ENCODE measurements at regions not wholly inside any gene's neighbourhood (a gene's known extent, or its start where the extent isn't known, plus 50 kb on each side); places are given as distances from the start of the nearest gene placed in this dataset.
A peak's percentile ranks its signal among the peaks of the same experiment; 100 is the strongest.
"Not testable (repeated sequence)": the region's sequence is repeated elsewhere in the genome, so short reads cannot be mapped to it uniquely, and the experiment has no call there.

DNA sequence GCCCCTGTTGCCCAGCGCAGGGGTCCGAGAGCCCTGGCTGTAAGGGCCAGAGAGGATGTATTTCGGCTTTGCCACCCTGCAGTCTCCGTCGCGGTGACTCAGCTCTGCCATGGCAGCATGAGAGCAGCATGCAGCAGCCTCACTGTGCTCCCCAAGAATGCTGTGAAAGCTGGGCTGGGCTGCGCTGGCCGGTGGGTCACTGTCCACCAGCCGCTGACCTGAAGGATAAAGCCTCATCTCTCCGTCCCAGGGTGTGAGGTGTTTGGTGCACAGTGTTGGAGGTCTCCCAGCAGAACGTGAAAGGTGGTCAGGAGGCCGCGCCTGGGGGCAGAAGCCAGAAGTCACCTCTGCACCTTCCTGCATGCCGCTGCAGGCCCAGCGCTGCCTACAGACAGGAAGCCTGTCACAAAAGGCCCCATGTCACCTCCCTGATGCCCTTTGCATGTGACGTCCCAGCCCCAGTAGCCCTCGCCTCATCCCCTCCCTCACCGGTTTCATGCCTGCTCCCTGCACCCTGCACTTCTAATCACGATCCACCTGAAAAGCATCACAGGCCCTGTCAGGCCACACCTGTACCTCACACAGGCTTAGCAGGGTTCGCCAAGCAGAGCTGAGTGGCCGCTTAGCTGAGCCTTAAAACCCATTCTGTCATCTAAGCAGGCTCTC, 342.1 kb downstream of the EIPR1 start:
- no peak for DNase-seq (ENCODE audit: low read depth, low spot score)
- H3K9me3 Mint-ChIP-seq, result no peaks in the 10 kb centered on the region
- no peaks in the 10 kb centered on the region for H3K36me3 Mint-ChIP-seq (ENCODE audit: low read depth)
- peak overlapping the region; percentile 71 for H3K27ac Mint-ChIP-seq (ENCODE audit: unreplicated experiment)
- H3K27me3 Mint-ChIP-seq (ENCODE audit: low read depth), result no peaks in the 10 kb centered on the region
- no peak for TF ChIP-seq CTCF (conservative IDR thresholded peaks at IDR 0.05)
- no peak overlapping the region for H3K4me3 Mint-ChIP-seq
- H3K4me1 Mint-ChIP-seq, result peaks cover 10% of the 10 kb centered on the region

DNA sequence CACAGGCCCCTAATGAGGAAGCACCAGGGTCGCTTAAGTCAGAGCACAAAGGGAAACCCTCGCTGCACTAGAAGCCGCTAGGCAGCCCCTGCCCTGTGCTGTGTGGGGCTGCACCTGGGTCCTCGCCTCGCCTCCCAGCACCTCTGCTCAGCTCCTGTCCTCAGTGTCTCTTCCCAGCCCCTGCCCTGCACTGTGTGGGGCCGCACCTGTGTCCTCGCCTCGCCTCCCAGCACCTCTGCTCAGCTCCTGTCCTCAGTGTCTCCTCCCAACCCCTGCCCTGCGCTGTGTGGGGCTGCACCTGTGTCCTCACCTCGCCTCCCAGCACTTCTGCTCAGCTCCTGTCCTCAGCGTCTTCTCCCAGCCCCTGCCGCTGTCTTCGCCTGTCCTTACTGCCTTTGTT, 342.8 kb downstream of the EIPR1 start:
- Mint-ChIP-seq H3K4me1 (peaks cover 4% of the 10 kb centered on the region), H3K36me3 (ENCODE audit: low read depth) (no peaks in the 10 kb centered on the region), H3K9me3 (no peaks in the 10 kb centered on the region), H3K27me3 (ENCODE audit: low read depth) (no peaks in the 10 kb centered on the region), H3K27ac (ENCODE audit: unreplicated experiment) (no peak overlapping the region), H3K4me3 (no peak overlapping the region)
- no peak for DNase-seq (ENCODE audit: low read depth, low spot score)
- TF ChIP-seq CTCF (conservative IDR thresholded peaks at IDR 0.05), result no peak

DNA sequence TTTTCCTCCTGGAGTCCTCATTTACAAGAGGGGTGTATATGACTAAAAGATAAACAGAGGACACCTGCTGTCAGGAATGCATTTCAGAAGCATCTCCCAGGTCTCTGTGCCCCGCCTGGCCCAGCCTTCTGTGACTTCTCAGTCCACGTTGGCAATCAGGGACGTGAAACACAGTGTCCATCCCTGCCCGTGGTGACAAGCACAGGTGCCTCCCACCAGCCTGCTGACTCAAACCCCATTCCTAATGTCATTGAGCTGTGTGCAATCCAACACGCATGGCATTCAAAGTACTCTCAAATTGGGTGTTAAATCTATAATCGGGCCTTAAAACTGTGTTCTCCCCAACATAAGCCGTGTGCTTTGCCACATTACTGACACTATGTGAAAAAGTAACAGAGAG, 343.2 kb downstream of the EIPR1 start:
- DNase-seq (ENCODE audit: low read depth, low spot score), result no peak
- Mint-ChIP-seq H3K36me3 (ENCODE audit: low read depth) (no peaks in the 10 kb centered on the region), H3K27me3 (ENCODE audit: low read depth) (no peaks in the 10 kb centered on the region), H3K4me1 (no peaks in the 10 kb centered on the region), H3K9me3 (no peaks in the 10 kb centered on the region), H3K27ac (ENCODE audit: unreplicated experiment) (no peak overlapping the region), H3K4me3 (no peak overlapping the region)
- no peak for TF ChIP-seq CTCF (conservative IDR thresholded peaks at IDR 0.05)

DNA sequence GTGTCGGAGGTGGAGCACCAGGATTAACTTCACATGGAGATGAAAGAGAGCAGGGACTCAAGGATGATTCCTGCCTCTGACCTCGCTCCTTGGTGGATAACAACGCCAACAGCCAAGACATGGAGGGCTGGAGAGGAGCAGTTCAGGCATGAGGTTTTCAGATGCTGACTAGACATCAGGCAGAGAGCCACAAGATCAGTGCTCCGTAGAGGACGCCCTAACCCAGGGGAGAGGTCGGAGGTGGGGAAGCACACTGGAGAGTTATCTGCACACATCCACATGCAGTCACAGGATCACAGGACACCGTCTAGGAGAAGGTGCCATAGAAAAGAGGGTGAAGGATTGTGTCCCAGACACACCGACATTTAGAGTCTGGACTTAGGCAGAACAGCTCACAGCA, 344.3 kb downstream of the EIPR1 start:
- Mint-ChIP-seq H3K36me3 (ENCODE audit: low read depth) (no peaks in the 10 kb centered on the region), H3K9me3 (no peaks in the 10 kb centered on the region), H3K27me3 (ENCODE audit: low read depth) (no peaks in the 10 kb centered on the region), H3K4me3 (no peak overlapping the region), H3K4me1 (no peaks in the 10 kb centered on the region), H3K27ac (ENCODE audit: unreplicated experiment) (no peak overlapping the region)
- DNase-seq (ENCODE audit: low read depth, low spot score), result no peak
- no peak for TF ChIP-seq CTCF (conservative IDR thresholded peaks at IDR 0.05)

DNA sequence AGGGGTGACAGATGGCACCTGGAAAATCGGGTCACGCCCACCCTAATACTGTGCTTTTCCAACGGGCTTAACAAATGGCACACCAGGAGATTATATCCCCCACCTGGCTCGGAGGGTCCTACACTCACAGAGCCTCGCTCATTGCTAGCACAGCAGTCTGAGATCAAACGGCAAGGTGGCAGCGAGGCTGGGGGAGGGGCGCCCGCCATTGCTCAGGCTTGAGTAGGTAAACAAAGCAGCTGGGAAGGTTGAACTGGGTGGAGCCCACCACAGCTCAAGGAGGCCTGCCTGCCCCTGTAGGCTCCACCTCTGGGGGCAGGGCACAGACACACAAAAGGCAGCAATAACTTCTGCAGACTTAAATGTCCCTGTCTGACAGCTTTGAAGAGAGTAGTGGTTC, 346.8 kb downstream of the EIPR1 start:
- H3K4me1 Mint-ChIP-seq; H3K27ac Mint-ChIP-seq (ENCODE audit: unreplicated experiment); H3K4me3 Mint-ChIP-seq: not testable (repeated sequence)

GRCh38 chr2:3025984-3026383, 351.6 kb downstream of the EIPR1 start:
- peaks cover 5% of the 10 kb centered on the region for H3K27me3 Mint-ChIP-seq (ENCODE audit: low read depth)
- DNase-seq (ENCODE audit: low read depth, low spot score), result no peak
- H3K27ac Mint-ChIP-seq (ENCODE audit: unreplicated experiment), result no peak overlapping the region
- no peak for TF ChIP-seq CTCF (conservative IDR thresholded peaks at IDR 0.05)
- H3K9me3 Mint-ChIP-seq, result no peaks in the 10 kb centered on the region
- H3K36me3 Mint-ChIP-seq (ENCODE audit: low read depth), result no peaks in the 10 kb centered on the region
- H3K4me1 Mint-ChIP-seq, result no peaks in the 10 kb centered on the region
- H3K4me3 Mint-ChIP-seq, result no peak overlapping the region

More for the DNA sequence above, 346.8 kb downstream of the EIPR1 start:
- not testable (repeated sequence) for H3K36me3 Mint-ChIP-seq (ENCODE audit: low read depth); DNase-seq (ENCODE audit: low read depth, low spot score); H3K27me3 Mint-ChIP-seq (ENCODE audit: low read depth); H3K9me3 Mint-ChIP-seq
